ENCODE measurements at regions not wholly inside any gene's neighbourhood (a gene's known extent, or its start where the extent isn't known, plus 50 kb on each side); places are given as distances from the start of the nearest gene placed in this dataset.
A peak's percentile ranks its signal among the peaks of the same experiment; 100 is the strongest.

DNA sequence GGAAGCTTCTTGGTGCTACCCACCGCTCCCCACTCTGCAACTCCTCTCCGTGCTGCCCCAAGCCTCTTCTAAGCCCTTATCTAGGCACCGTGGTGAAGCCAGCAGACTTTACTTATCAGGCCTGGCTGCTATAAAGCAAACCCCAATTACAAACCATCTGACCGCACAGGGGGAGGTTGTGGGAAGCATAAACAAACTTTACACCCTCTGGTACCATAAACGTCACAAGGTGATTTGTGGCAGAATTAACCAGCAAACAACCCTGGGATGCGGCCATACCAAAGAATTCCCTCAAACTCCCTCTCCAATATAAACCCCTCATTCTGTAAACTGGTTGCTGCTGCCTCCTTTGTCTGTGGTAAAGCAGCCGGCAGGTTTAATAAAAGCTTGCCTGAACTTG lies 55.2 kb downstream of the MAGEC2 start:
- Mint-ChIP-seq H3K4me1 (ENCODE audit: low read depth) (no peaks in the 10 kb centered on the region), H3K27me3 (ENCODE audit: low read depth) (no peaks in the 10 kb centered on the region), H3K27ac (ENCODE audit: unreplicated experiment) (no peak overlapping the region), H3K36me3 (ENCODE audit: low read depth) (no peaks in the 10 kb centered on the region), H3K4me3 (ENCODE audit: unreplicated experiment) (no peak overlapping the region), H3K9me3 (ENCODE audit: low read depth) (peaks cover 50% of the 10 kb centered on the region)
- no peak for DNase-seq (ENCODE audit: low spot score)
- TF ChIP-seq, protein P1, sequence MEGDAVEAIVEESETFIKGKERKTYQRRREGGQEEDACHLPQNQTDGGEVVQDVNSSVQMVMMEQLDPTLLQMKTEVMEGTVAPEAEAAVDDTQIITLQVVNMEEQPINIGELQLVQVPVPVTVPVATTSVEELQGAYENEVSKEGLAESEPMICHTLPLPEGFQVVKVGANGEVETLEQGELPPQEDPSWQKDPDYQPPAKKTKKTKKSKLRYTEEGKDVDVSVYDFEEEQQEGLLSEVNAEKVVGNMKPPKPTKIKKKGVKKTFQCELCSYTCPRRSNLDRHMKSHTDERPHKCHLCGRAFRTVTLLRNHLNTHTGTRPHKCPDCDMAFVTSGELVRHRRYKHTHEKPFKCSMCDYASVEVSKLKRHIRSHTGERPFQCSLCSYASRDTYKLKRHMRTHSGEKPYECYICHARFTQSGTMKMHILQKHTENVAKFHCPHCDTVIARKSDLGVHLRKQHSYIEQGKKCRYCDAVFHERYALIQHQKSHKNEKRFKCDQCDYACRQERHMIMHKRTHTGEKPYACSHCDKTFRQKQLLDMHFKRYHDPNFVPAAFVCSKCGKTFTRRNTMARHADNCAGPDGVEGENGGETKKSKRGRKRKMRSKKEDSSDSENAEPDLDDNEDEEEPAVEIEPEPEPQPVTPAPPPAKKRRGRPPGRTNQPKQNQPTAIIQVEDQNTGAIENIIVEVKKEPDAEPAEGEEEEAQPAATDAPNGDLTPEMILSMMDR (IDR thresholded peaks at IDR 0.05), result no peak

DNA sequence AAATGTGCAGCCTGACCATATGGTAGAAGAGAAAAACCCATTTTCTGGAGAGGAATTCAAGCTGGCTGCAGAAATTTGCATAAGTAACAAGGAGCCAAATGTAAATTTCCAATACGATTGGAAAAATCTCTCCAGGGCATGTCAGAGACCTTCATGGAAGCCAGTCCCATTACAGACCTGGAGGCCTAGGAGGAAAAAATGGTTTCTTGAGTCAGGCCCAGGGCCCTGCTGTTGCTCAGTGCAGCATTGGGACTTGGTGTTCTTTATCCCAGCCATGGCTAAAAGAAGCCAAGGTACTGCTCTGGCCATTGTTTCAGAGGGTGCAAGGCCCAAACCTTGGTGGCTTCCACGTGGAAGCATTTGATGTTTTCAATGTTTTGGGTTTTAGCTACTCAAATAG lies 70.6 kb downstream of the MAGEC2 start:
- DNase-seq (ENCODE audit: low spot score), result no peak
- Mint-ChIP-seq H3K9me3 (ENCODE audit: low read depth) (peaks cover 32% of the 10 kb centered on the region), H3K4me1 (ENCODE audit: low read depth) (no peaks in the 10 kb centered on the region), H3K27me3 (ENCODE audit: low read depth) (no peaks in the 10 kb centered on the region), H3K36me3 (ENCODE audit: low read depth) (no peaks in the 10 kb centered on the region), H3K27ac (ENCODE audit: unreplicated experiment) (no peak overlapping the region), H3K4me3 (ENCODE audit: unreplicated experiment) (no peak overlapping the region)
- TF ChIP-seq, protein P1 (IDR thresholded peaks at IDR 0.05), result no peak

DNA sequence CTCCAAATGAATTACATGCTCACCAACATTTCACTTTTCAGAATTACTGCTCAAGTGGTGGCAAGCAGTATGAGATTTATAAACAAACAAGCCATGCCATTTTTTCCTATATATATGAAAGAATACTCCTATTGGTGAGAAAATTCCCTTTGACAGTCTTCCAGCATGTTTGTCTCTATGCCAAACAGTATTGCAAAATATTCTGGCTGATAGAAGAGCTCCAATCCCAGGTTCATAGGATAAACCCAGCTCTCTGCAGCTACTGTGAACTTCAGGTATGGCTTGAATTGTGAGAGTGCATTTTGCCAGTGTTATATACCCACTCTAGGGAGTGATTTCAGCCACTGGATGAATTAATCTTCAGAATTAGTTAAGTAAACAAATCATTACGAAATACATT lies 108.8 kb downstream of the MAGEC2 start:
- DNase-seq (ENCODE audit: low spot score), result no peak
- Mint-ChIP-seq H3K27ac (ENCODE audit: unreplicated experiment) (no peak overlapping the region), H3K36me3 (ENCODE audit: low read depth) (no peaks in the 10 kb centered on the region), H3K4me1 (ENCODE audit: low read depth) (no peaks in the 10 kb centered on the region), H3K4me3 (ENCODE audit: unreplicated experiment) (no peak overlapping the region), H3K27me3 (ENCODE audit: low read depth) (no peaks in the 10 kb centered on the region), H3K9me3 (ENCODE audit: low read depth) (peaks cover 18% of the 10 kb centered on the region)
- TF ChIP-seq, protein P1 (IDR thresholded peaks at IDR 0.05), result no peak

DNA sequence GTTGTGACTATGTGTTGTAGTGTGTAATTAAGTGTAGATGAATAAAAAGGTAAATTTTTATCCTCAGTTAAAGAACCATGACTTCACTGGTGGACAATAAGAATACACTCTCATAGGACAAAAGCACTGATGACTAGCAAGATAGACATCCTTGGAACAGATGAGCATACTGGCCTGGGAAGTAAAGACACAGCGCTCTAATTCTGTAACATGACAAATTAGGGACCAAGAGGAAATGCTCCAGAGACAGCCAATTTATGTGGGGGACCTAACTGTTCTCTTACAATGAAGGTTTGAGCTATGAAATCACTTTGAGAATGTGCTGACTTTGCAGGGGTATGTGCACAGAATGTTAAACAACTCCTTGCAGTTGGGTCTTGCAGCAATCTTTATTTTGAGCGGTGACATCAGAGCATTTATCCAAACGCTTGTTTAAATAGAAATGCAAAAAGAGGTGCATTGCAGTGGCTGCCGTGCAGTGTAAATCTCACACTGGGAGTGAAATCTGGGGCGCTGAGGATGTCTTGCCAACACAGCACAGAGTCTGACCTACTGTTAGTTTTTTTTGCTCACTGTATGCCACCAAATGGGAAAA lies 109.3 kb downstream of the MAGEC2 start:
- no peak overlapping the region for H3K4me3 Mint-ChIP-seq (ENCODE audit: unreplicated experiment)
- TF ChIP-seq, protein P1 (IDR thresholded peaks at IDR 0.05), result no peak
- H3K27ac Mint-ChIP-seq (ENCODE audit: unreplicated experiment), result no peak overlapping the region
- no peaks in the 10 kb centered on the region for H3K36me3 Mint-ChIP-seq (ENCODE audit: low read depth)
- no peaks in the 10 kb centered on the region for H3K27me3 Mint-ChIP-seq (ENCODE audit: low read depth)
- DNase-seq (ENCODE audit: low spot score), result no peak
- H3K4me1 Mint-ChIP-seq (ENCODE audit: low read depth), result no peaks in the 10 kb centered on the region
- H3K9me3 Mint-ChIP-seq (ENCODE audit: low read depth), result peaks cover 16% of the 10 kb centered on the region

DNA sequence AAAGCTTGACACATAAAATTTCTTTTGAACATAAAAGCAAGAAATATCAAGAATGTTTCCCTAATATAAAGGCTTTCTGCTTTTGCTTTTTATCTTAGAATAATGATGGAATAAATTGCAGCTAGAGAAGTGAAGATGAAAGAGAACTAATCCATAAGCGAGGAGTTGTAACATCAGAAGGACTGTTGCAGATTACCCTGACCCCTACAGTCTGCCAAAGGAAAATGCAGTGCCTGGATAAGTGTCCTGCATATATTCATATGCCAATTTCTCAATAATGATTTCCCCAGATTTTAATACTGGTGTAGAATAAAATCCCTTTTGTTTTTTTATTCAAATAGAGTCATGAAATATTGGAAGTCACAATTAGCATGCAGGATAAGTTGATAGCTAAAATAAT lies 115.9 kb downstream of the MAGEC2 start:
- TF ChIP-seq, protein P1 (IDR thresholded peaks at IDR 0.05), result peak; percentile 50
- no peaks in the 10 kb centered on the region for H3K4me1 Mint-ChIP-seq (ENCODE audit: low read depth)
- no peak overlapping the region for H3K4me3 Mint-ChIP-seq (ENCODE audit: unreplicated experiment)
- H3K27ac Mint-ChIP-seq (ENCODE audit: unreplicated experiment), result no peak overlapping the region
- H3K36me3 Mint-ChIP-seq (ENCODE audit: low read depth), result no peaks in the 10 kb centered on the region
- no peaks in the 10 kb centered on the region for H3K27me3 Mint-ChIP-seq (ENCODE audit: low read depth)
- H3K9me3 Mint-ChIP-seq (ENCODE audit: low read depth), result peaks cover 19% of the 10 kb centered on the region
- DNase-seq (ENCODE audit: low spot score), result no peak
